WERI-Rb-1 (cell line): ENCODE measurements at regions not wholly inside any gene's neighbourhood (a gene's known extent, or its start where the extent isn't known, plus 50 kb on each side); places are given as distances from the start of the nearest gene placed in this dataset.

Experiments used
- DNase-seq: peaks from one replicate; pipeline ENCODE4 v3.0.0-alpha.2; 2020
- H3K27ac ChIP-seq: fragments of 250-450 bp; sonication (Bioruptor Pico); 2 replicates; pipeline ENCODE4 v1.5.1; 2020; ENCODE audit warnings: mild to moderate bottlenecking, moderate library complexity
- H3K27me3 ChIP-seq: fragments of 250-450 bp; sonication (Bioruptor Pico); 2 replicates; pipeline ENCODE4 v1.5.1; 2021; ENCODE audit warnings: mild to moderate bottlenecking, low read depth, moderate library complexity; ENCODE audit not compliant: insufficient read depth, severe bottlenecking
- H3K36me3 ChIP-seq: fragments of 250-450 bp; sonication (Bioruptor Pico); 2 replicates; pipeline ENCODE4 v1.5.1; 2020; ENCODE audit warnings: mild to moderate bottlenecking, moderate library complexity
- H3K4me3 ChIP-seq: 2 replicates; pipeline ENCODE4 v1.5.1; 2011; ENCODE audit warnings: low read depth, mild to moderate bottlenecking, control low read depth, low read length
- H3K9me3 ChIP-seq: fragments of 250-450 bp; sonication (Bioruptor Pico); 2 replicates; pipeline ENCODE4 v1.5.1; 2021; ENCODE audit warnings: mild to moderate bottlenecking, moderate library complexity; ENCODE audit not compliant: severe bottlenecking
- CTCF ChIP-seq: IDR thresholded peaks from 2 replicates; pipeline ENCODE4 v1.5.1; 2011; ENCODE audit warnings: low read depth, mild to moderate bottlenecking, control low read depth, inconsistent platforms, low read length

DNA sequence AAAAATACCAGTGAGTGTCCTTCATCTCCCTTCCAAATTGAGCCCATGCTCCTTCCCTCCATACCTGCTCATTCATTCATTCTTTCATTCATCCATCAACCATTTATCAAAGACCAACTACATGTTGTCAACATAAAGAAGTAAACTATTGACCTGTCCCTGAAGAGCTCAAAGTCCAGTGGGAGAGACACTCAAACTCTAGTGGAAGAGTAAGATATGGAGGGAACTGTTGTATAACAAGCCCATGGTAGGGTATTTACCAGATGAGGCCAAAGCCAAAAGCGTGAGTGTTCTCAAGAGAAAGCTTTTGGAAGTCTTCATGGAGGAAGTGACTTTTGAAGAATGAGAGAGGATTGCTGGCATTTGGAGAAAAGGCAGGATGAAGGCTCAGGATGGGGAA lies 163.4 kb upstream of the SPACA1 start:
- DNase-seq, result no peak
- H3K27ac ChIP-seq, result no peak overlapping the region
- no peak overlapping the region for H3K4me3 ChIP-seq
- no peaks in the 10 kb centered on the region for H3K36me3 ChIP-seq
- H3K9me3 ChIP-seq, result no peaks in the 10 kb centered on the region
- no peak for TF ChIP-seq CTCF
- H3K27me3 ChIP-seq, result peaks cover 35% of the 10 kb centered on the region

GRCh38 chr6:87881342-87881895 lies 166.2 kb upstream of the SPACA1 start:
- no peak for TF ChIP-seq CTCF
- Histone ChIP-seq H3K4me3 (no peak overlapping the region), H3K27me3 (peaks cover 23% of the 10 kb centered on the region), H3K36me3 (no peaks in the 10 kb centered on the region), H3K9me3 (no peaks in the 10 kb centered on the region), H3K27ac (no peak overlapping the region)
- DNase-seq, result no peak

- TF ChIP-seq CTCF, result no peak
- no peak overlapping the region for H3K4me3 ChIP-seq
- H3K9me3 ChIP-seq, result no peaks in the 10 kb centered on the region
- H3K36me3 ChIP-seq, result no peaks in the 10 kb centered on the region
- no peak overlapping the region for H3K27ac ChIP-seq
- H3K27me3 ChIP-seq, result peaks cover 11% of the 10 kb centered on the region
- no peak for DNase-seq
Observed at GRCh38 chr6:87879132-87879861, 168.3 kb upstream of the SPACA1 start.

DNA sequence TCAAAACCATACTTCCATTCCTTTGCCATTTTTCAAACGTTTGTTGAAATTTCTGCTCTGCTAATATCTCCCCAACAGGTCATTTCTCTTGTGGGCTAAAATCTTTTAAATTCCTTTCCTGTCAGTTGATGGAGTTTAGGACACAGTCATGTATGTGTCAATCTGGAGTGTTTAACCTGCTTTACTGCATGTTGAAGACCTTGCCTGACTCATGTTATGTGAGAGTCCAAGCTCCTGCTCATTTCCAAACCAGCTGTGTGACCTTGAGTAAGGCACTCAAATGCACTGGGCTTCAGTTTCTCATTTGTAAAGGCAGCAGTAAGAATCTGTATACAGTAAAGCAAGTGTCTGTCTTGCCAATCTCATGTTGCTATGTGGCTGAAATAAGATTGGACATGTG lies 171.9 kb upstream of the SPACA1 start:
- TF ChIP-seq CTCF, result no peak
- DNase-seq, result no peak

GRCh38 chr6:87873556-87873955 lies 171.5 kb upstream of the AKIRIN2 start:
- Histone ChIP-seq H3K4me3 (no peak overlapping the region), H3K36me3 (no peaks in the 10 kb centered on the region), H3K27ac (no peak overlapping the region), H3K27me3 (no peaks in the 10 kb centered on the region), H3K9me3 (no peaks in the 10 kb centered on the region)
- no peak for DNase-seq
- no peak for TF ChIP-seq CTCF

More for the DNA sequence above, 171.9 kb upstream of the SPACA1 start:
- Histone ChIP-seq H3K27ac (no peak overlapping the region), H3K4me3 (no peak overlapping the region), H3K36me3 (no peaks in the 10 kb centered on the region), H3K9me3 (no peaks in the 10 kb centered on the region), H3K27me3 (no peaks in the 10 kb centered on the region)

- no peaks in the 10 kb centered on the region for H3K9me3 ChIP-seq
Observed at GRCh38 chr6:87870556-87870955, 168.5 kb upstream of the AKIRIN2 start.

More at GRCh38 chr6:87870556-87870955, 168.5 kb upstream of the AKIRIN2 start:
- no peak for TF ChIP-seq CTCF
- Histone ChIP-seq H3K27me3 (no peaks in the 10 kb centered on the region), H3K36me3 (no peaks in the 10 kb centered on the region), H3K4me3 (no peak overlapping the region), H3K27ac (no peak overlapping the region)
- DNase-seq, result no peak
